ENCODE measurements at regions not wholly inside any gene's neighbourhood (a gene's known extent, or its start where the extent isn't known, plus 50 kb on each side); places are given as distances from the start of the nearest gene placed in this dataset.

DNA sequence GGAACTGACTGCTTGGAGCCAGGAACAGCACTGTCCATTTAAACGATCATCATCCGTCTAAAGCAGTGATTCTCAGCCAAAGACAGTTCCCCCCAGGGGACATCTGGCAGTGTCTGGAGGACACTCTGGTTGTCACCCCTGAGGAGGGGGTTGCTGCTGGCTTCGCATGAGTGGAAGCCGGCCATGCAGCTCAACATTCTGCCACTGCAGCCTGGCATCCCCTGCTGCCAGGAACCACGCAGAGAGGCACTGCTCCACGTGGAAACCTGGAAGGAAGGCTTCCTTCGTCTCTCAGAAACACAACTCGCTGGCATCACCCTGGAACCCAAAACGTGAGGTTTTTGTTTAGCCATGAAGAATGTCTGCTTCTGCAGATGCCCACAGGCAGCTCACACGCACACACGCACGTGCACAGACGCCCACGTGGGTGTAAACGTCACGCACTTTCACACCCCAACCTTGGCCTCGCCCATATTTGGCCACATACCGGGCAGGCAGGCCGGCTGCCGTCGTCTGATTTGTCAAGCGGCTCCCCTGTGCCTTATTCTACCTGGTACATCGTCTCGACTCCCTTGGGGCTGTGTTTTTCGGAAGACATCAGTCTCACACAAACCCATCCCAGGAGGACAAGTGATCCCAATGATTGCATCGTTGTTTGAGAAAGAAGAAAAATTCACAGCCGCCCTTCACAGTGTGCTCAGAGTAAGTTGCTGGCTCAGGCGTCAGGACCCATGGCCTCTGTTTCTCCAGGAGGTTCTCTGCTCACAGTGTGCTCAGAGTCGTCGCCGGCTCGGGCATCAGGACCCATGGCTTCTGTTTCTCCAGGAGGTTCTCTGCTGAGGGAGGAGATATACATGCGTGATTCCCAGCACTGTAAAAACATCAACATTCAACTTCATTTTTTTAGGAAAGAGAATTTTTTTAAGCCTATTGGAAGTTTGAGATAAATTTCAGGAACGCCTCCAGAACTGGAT lies 127.2 kb upstream of the PPP2R2D start:
- Histone ChIP-seq H3K9ac (ENCODE audit: low read length) (no peak overlapping the region), H2BK15ac (replicated peaks; ENCODE audit: low read depth) (no peak overlapping the region), H3K4me3 (ENCODE audit: low read length) (no peak overlapping the region), H3K27ac (ENCODE audit: low read depth, low read length) (no peak overlapping the region), H3K4ac (ENCODE audit: low read depth, low read length) (no peak overlapping the region), H4K5ac (ENCODE audit: low read length) (no peak overlapping the region), H2BK5ac (ENCODE audit: low read length) (no peak overlapping the region), H3K4me2 (ENCODE audit: low read length) (no peak overlapping the region), H4K8ac (ENCODE audit: low read depth, low read length) (no peak overlapping the region), H3K79me1 (ENCODE audit: low read length) (no peaks in the 10 kb centered on the region), H2BK120ac (ENCODE audit: low read depth, low read length) (no peak overlapping the region), H3K36me3 (ENCODE audit: control insufficient read depth, insufficient read depth, low read length) (no peaks in the 10 kb centered on the region), H2AK5ac (ENCODE audit: low read length) (no peak overlapping the region), H3K23ac (ENCODE audit: low read length) (no peak overlapping the region), H3K4me1 (ENCODE audit: control insufficient read depth, low read depth, low read length) (no peaks in the 10 kb centered on the region), H3K27me3 (ENCODE audit: insufficient read depth, low read length, poor library complexity) (no peaks in the 10 kb centered on the region), H3K18ac (ENCODE audit: low read length) (no peak overlapping the region), H3K79me2 (ENCODE audit: control insufficient read depth, insufficient read depth, low read length) (no peaks in the 10 kb centered on the region), H3K56ac (ENCODE audit: low read length) (no peak overlapping the region)
- WGBS (ENCODE audit: extremely low coverage, insufficient coverage, low lambda C conversion rate): no CpG with 5 or more reads among the region's 34 CpGs
- DNase-seq: no peak

GRCh38 chr10:131774681-131775085 lies 126.1 kb upstream of the PPP2R2D start:
- no peaks in the 10 kb centered on the region for H3K4me1 ChIP-seq (ENCODE audit: control insufficient read depth, low read depth, low read length)
- H3K4ac ChIP-seq (ENCODE audit: low read depth, low read length): no peak overlapping the region
- no peaks in the 10 kb centered on the region for H3K27me3 ChIP-seq (ENCODE audit: insufficient read depth, low read length, poor library complexity)
- H2BK15ac ChIP-seq (replicated peaks; ENCODE audit: low read depth): no peak overlapping the region
- WGBS (ENCODE audit: extremely low coverage, insufficient coverage, low lambda C conversion rate): no CpG with 5 or more reads among the region's 17 CpGs
- no peak for DNase-seq
- no peaks in the 10 kb centered on the region for H3K79me2 ChIP-seq (ENCODE audit: control insufficient read depth, insufficient read depth, low read length)
- no peak overlapping the region for H2AK5ac ChIP-seq (ENCODE audit: low read length)
- H4K8ac ChIP-seq (ENCODE audit: low read depth, low read length): no peak overlapping the region
- no peak overlapping the region for H3K56ac ChIP-seq (ENCODE audit: low read length)
- no peak overlapping the region for H4K5ac ChIP-seq (ENCODE audit: low read length)
- no peaks in the 10 kb centered on the region for H3K79me1 ChIP-seq (ENCODE audit: low read length)
- no peak overlapping the region for H2BK120ac ChIP-seq (ENCODE audit: low read depth, low read length)
- no peak overlapping the region for H2BK5ac ChIP-seq (ENCODE audit: low read length)
- H3K27ac ChIP-seq (ENCODE audit: low read depth, low read length): no peak overlapping the region
- no peak overlapping the region for H3K4me3 ChIP-seq (ENCODE audit: low read length)
- H3K9ac ChIP-seq (ENCODE audit: low read length): no peak overlapping the region
- H3K4me2 ChIP-seq (ENCODE audit: low read length): no peak overlapping the region
- no peak overlapping the region for H3K23ac ChIP-seq (ENCODE audit: low read length)
- H3K18ac ChIP-seq (ENCODE audit: low read length): no peak overlapping the region
- H3K36me3 ChIP-seq (ENCODE audit: control insufficient read depth, insufficient read depth, low read length): no peaks in the 10 kb centered on the region

- H3K4me3 ChIP-seq (ENCODE audit: low read length): no peak overlapping the region
- H3K56ac ChIP-seq (ENCODE audit: low read length): no peak overlapping the region
- H3K9ac ChIP-seq (ENCODE audit: low read length): no peak overlapping the region
- H4K8ac ChIP-seq (ENCODE audit: low read depth, low read length): no peak overlapping the region
- H3K27ac ChIP-seq (ENCODE audit: low read depth, low read length): no peak overlapping the region
- H3K23ac ChIP-seq (ENCODE audit: low read length): no peak overlapping the region
- no peak overlapping the region for H3K4me2 ChIP-seq (ENCODE audit: low read length)
- no CpG with 5 or more reads among the region's 16 CpGs for WGBS (ENCODE audit: extremely low coverage, insufficient coverage, low lambda C conversion rate)
- no peak overlapping the region for H2AK5ac ChIP-seq (ENCODE audit: low read length)
- H3K4me1 ChIP-seq (ENCODE audit: control insufficient read depth, low read depth, low read length): no peaks in the 10 kb centered on the region
- no peak overlapping the region for H3K4ac ChIP-seq (ENCODE audit: low read depth, low read length)
- no peaks in the 10 kb centered on the region for H3K79me1 ChIP-seq (ENCODE audit: low read length)
- H3K79me2 ChIP-seq (ENCODE audit: control insufficient read depth, insufficient read depth, low read length): no peaks in the 10 kb centered on the region
- no peak for DNase-seq
- H3K36me3 ChIP-seq (ENCODE audit: control insufficient read depth, insufficient read depth, low read length): no peaks in the 10 kb centered on the region
- no peak overlapping the region for H2BK15ac ChIP-seq (replicated peaks; ENCODE audit: low read depth)
- no peak overlapping the region for H4K5ac ChIP-seq (ENCODE audit: low read length)
- no peaks in the 10 kb centered on the region for H3K27me3 ChIP-seq (ENCODE audit: insufficient read depth, low read length, poor library complexity)
- no peak overlapping the region for H2BK5ac ChIP-seq (ENCODE audit: low read length)
- H2BK120ac ChIP-seq (ENCODE audit: low read depth, low read length): no peak overlapping the region
- no peak overlapping the region for H3K18ac ChIP-seq (ENCODE audit: low read length)
Measured at GRCh38 chr10:131775433-131775832, 125.4 kb upstream of the PPP2R2D start.

DNA sequence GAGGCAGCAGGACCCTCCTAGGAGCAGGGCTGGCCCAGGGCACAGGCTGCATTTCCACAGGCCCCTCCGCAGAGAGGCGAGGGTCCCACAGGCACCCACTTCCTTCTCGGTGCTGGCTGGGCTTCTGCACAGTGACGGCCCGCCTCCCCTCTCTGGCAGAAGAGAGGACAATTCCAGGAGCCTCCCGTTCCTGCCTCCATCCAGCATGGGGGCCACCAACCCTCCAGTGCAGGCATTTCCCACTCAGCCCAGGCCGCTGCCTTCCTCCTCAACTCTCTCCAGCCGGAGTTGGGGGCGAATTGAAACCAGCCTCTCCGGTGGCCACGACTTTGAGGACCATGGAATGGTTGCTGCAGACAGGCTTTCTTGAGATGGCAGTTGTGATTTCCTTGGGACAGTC lies 125.0 kb upstream of the PPP2R2D start:
- Histone ChIP-seq H3K18ac (ENCODE audit: low read length) (no peak overlapping the region), H3K36me3 (ENCODE audit: control insufficient read depth, insufficient read depth, low read length) (no peaks in the 10 kb centered on the region), H2BK120ac (ENCODE audit: low read depth, low read length) (no peak overlapping the region), H3K4ac (ENCODE audit: low read depth, low read length) (no peak overlapping the region), H3K56ac (ENCODE audit: low read length) (no peak overlapping the region), H3K4me1 (ENCODE audit: control insufficient read depth, low read depth, low read length) (no peaks in the 10 kb centered on the region), H3K27me3 (ENCODE audit: insufficient read depth, low read length, poor library complexity) (no peaks in the 10 kb centered on the region), H2BK15ac (replicated peaks; ENCODE audit: low read depth) (no peak overlapping the region), H3K9ac (ENCODE audit: low read length) (no peak overlapping the region), H4K8ac (ENCODE audit: low read depth, low read length) (no peak overlapping the region), H3K27ac (ENCODE audit: low read depth, low read length) (no peak overlapping the region), H3K79me2 (ENCODE audit: control insufficient read depth, insufficient read depth, low read length) (no peaks in the 10 kb centered on the region), H3K4me2 (ENCODE audit: low read length) (no peak overlapping the region), H4K5ac (ENCODE audit: low read length) (no peak overlapping the region), H2AK5ac (ENCODE audit: low read length) (no peak overlapping the region), H2BK5ac (ENCODE audit: low read length) (no peak overlapping the region), H3K4me3 (ENCODE audit: low read length) (no peak overlapping the region), H3K79me1 (ENCODE audit: low read length) (no peaks in the 10 kb centered on the region), H3K23ac (ENCODE audit: low read length) (no peak overlapping the region)
- WGBS (ENCODE audit: extremely low coverage, insufficient coverage, low lambda C conversion rate): no CpG with 5 or more reads among the region's 11 CpGs
- no peak for DNase-seq

DNA sequence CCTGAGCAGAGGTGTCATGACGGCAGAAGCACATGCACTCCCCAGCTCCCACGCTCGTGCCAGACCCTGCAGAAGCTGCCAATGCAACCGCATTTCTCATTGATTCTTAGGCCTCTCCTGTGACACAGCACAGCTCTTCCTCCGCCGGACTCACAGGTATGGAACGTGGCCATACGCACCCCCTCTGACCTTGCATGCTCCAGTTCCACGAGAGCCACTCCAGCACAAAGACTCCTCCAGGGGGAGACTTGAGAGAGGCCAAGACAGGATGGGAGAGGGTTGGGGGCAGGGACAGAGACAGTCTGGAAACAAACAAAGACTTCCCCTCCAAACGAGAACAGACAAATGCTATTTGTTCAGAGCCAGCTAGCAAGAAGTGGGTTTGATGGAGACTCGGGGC lies 124.3 kb upstream of the PPP2R2D start:
- H4K5ac ChIP-seq (ENCODE audit: low read length): no peak overlapping the region
- H3K18ac ChIP-seq (ENCODE audit: low read length): no peak overlapping the region
- no peak for DNase-seq

More for the DNA sequence above, 124.3 kb upstream of the PPP2R2D start:
- Histone ChIP-seq H3K27ac (ENCODE audit: low read depth, low read length) (no peak overlapping the region), H3K79me2 (ENCODE audit: control insufficient read depth, insufficient read depth, low read length) (no peaks in the 10 kb centered on the region), H3K9ac (ENCODE audit: low read length) (no peak overlapping the region), H3K23ac (ENCODE audit: low read length) (no peak overlapping the region), H3K4me1 (ENCODE audit: control insufficient read depth, low read depth, low read length) (no peaks in the 10 kb centered on the region), H4K8ac (ENCODE audit: low read depth, low read length) (no peak overlapping the region), H3K4me2 (ENCODE audit: low read length) (no peak overlapping the region), H2BK120ac (ENCODE audit: low read depth, low read length) (no peak overlapping the region), H3K79me1 (ENCODE audit: low read length) (no peaks in the 10 kb centered on the region), H3K4ac (ENCODE audit: low read depth, low read length) (no peak overlapping the region), H2BK5ac (ENCODE audit: low read length) (no peak overlapping the region), H2AK5ac (ENCODE audit: low read length) (no peak overlapping the region), H3K4me3 (ENCODE audit: low read length) (no peak overlapping the region), H3K27me3 (ENCODE audit: insufficient read depth, low read length, poor library complexity) (no peaks in the 10 kb centered on the region), H2BK15ac (replicated peaks; ENCODE audit: low read depth) (no peak overlapping the region), H3K56ac (ENCODE audit: low read length) (no peak overlapping the region), H3K36me3 (ENCODE audit: control insufficient read depth, insufficient read depth, low read length) (no peaks in the 10 kb centered on the region)
- no CpG with 5 or more reads among the region's 11 CpGs for WGBS (ENCODE audit: extremely low coverage, insufficient coverage, low lambda C conversion rate)
